CD14-positive monocyte (primary cell): ENCODE measurements at regions not wholly inside any gene's neighbourhood (a gene's known extent, or its start where the extent isn't known, plus 50 kb on each side); places are given as distances from the start of the nearest gene placed in this dataset.

ENCODE experiments used
- DNase-seq, 3 donors: peaks; one replicate each; pipeline ENCODE4 v3.0.0-alpha.2; 2011 to 2022
- H2AFZ ChIP-seq: 2 replicates; pipeline ENCODE4 v1.6.0; 2012; ENCODE audit warnings: mild to moderate bottlenecking, low read depth, low read length, inconsistent platforms; ENCODE audit not compliant: insufficient read depth, poor library complexity, severe bottlenecking
- H3K27ac ChIP-seq, 2 donors: 1 replicate in 1 of 2; 2 replicates in 1 of 2; pipeline ENCODE4 v1.5.1; 2012 to 2013; ENCODE audit warnings: low read length in 2 of 2, control low read depth in 1 of 2, inconsistent platforms in 1 of 2, low read depth in 1 of 2, mild to moderate bottlenecking in 1 of 2
- H3K27me3 ChIP-seq, 2 donors: one replicate each; pipeline versions ENCODE4 v1.6.0 to v1.6.1; 2011 to 2013; ENCODE audit warnings: low read length in 2 of 2; ENCODE audit not compliant: control insufficient read depth in 2 of 2, insufficient read depth in 2 of 2
- H3K36me3 ChIP-seq, 2 donors: replicated peaks in 1 of 2; 1 replicate in 1 of 2; 2 replicates in 1 of 2; pipeline versions ENCODE4 v1.5.1 to v1.6.1; 2012 to 2013; ENCODE audit warnings: low read length in 2 of 2, control low read depth in 1 of 2, inconsistent platforms in 1 of 2, mild to moderate bottlenecking in 1 of 2; ENCODE audit not compliant: insufficient read depth in 2 of 2, control insufficient read depth in 1 of 2
- H3K4me1 ChIP-seq, 2 donors: 1 replicate in 1 of 2; 2 replicates in 1 of 2; pipeline versions ENCODE4 v1.5.1 to v1.6.1; 2012 to 2013; ENCODE audit warnings: low read length in 2 of 2, control low read depth in 1 of 2, inconsistent platforms in 1 of 2, mild to moderate bottlenecking in 1 of 2, moderate library complexity in 1 of 2; ENCODE audit not compliant: insufficient read depth in 2 of 2, control insufficient read depth in 1 of 2
- H3K4me2 ChIP-seq: replicated peaks from 2 replicates; pipeline ENCODE3; 2012; ENCODE audit warnings: low read length, moderate library complexity, mild to moderate bottlenecking; ENCODE audit not compliant: poor library complexity, severe bottlenecking; ENCODE audit errors: extremely low read depth
- H3K4me3 ChIP-seq, 3 experiments: fragments of 200-600 bp in 1 of 3; sonication (generic) in 1 of 3; replicated peaks in 1 of 3; 1 replicate in 2 of 3; 2 replicates in 1 of 3; pipeline ENCODE4 v1.5.1; 2011 to 2013; ENCODE audit warnings: low read length in 3 of 3, mild to moderate bottlenecking in 3 of 3, control low read depth in 2 of 3, low read depth in 2 of 3, inconsistent platforms in 1 of 3, moderate library complexity in 1 of 3
- H3K79me2 ChIP-seq: 2 replicates; pipeline ENCODE4 v1.6.0; 2012; ENCODE audit warnings: mild to moderate bottlenecking, control low read depth, inconsistent platforms, low read length, moderate library complexity; ENCODE audit not compliant: insufficient read depth
- H3K9ac ChIP-seq: 2 replicates; pipeline ENCODE4 v1.6.0; 2017; ENCODE audit warnings: low read length, mild to moderate bottlenecking; ENCODE audit not compliant: insufficient read depth, poor library complexity, severe bottlenecking
- H3K9me3 ChIP-seq, 2 donors: replicated peaks in 1 of 2; 1 replicate in 1 of 2; 2 replicates in 1 of 2; pipeline versions ENCODE4 v1.5.1 to v1.6.1; 2012 to 2013; ENCODE audit warnings: low read length in 2 of 2, control low read depth in 1 of 2; ENCODE audit not compliant: control insufficient read depth in 1 of 2, insufficient read depth in 1 of 2
- H4K20me1 ChIP-seq: 2 replicates; pipeline ENCODE4 v1.6.0; 2012; ENCODE audit warnings: mild to moderate bottlenecking, low read length, control low read depth, moderate library complexity; ENCODE audit not compliant: insufficient read depth
- H3K27ac Mint-ChIP-seq, 7 donors: one replicate each; pipeline ENCODE4 v1.8.0; 2020; ENCODE audit warnings: mild to moderate bottlenecking in 7 of 7, mixed read lengths in 7 of 7, moderate library complexity in 6 of 7, inconsistent platforms in 2 of 7
- H3K27me3 Mint-ChIP-seq, 3 donors: one replicate each; pipeline ENCODE4 v1.8.0; 2021 to 2022; ENCODE audit warnings: low read depth in 3 of 3, mild to moderate bottlenecking in 3 of 3, mixed read lengths in 3 of 3, moderate library complexity in 3 of 3, inconsistent platforms in 1 of 3
- H3K36me3 Mint-ChIP-seq, 2 donors: one replicate each; pipeline ENCODE4 v1.8.0; 2020; ENCODE audit warnings: mixed read lengths in 2 of 2, inconsistent platforms in 1 of 2, mild to moderate bottlenecking in 1 of 2
- H3K4me1 Mint-ChIP-seq: one replicate; pipeline ENCODE4 v1.8.0; 2020; ENCODE audit warnings: mild to moderate bottlenecking, mixed read lengths
- H3K4me3 Mint-ChIP-seq, 2 donors: one replicate each; pipeline ENCODE4 v1.8.0; 2020; ENCODE audit warnings: mild to moderate bottlenecking in 2 of 2, mixed read lengths in 2 of 2, moderate library complexity in 1 of 2
- H3K9me3 Mint-ChIP-seq, 7 donors: one replicate each; pipeline ENCODE4 v1.8.0; 2020 to 2022; ENCODE audit warnings: mixed read lengths in 7 of 7, mild to moderate bottlenecking in 6 of 7, moderate library complexity in 6 of 7, inconsistent platforms in 2 of 7
- CTCF ChIP-seq: fragments of 200-600 bp; IDR thresholded peaks from one replicate; pipeline ENCODE4 v1.8.0; 2022; ENCODE audit warnings: antibody characterized with exemption, mild to moderate bottlenecking
- WGBS: methylation state at CpG from one replicate; pipeline ENCODE4 v1.1.5; 2013; ENCODE audit warnings: missing lambda C conversion rate; ENCODE audit not compliant: insufficient coverage; 5-methylcytosine and 5-hydroxymethylcytosine counted together
- intact Hi-C, 2 donors: fragments of 100-400 bp; cut with micrococcal nuclease; formaldehyde crosslinking; loops; one replicate each; pipeline versions ENCODE4 v1.15.0 to v1.15.1; 2023

- Mint-ChIP-seq H3K27me3 (peaks cover 0 to 2% (median 0%) of the 10 kb centered on the region in 3 donors), H3K27ac (no peak overlapping the region), H3K4me3 (no peak overlapping the region), H3K9me3 (peaks cover 0 to 6% (median 3%) of the 10 kb centered on the region in 7 donors), H3K4me1 (no peaks in the 10 kb centered on the region), H3K36me3 (no peaks in the 10 kb centered on the region)
- intact Hi-C loops = no loop called here
- TF ChIP-seq CTCF = no peak
- no peak overlapping the region for H3K9ac ChIP-seq
- no peak overlapping the region for H2AFZ ChIP-seq
- H4K20me1 ChIP-seq = no peaks in the 10 kb centered on the region
- H3K9me3 ChIP-seq = no peaks in the 10 kb centered on the region
- no peaks in the 10 kb centered on the region for H3K4me1 ChIP-seq
- 100% methylated on average over 1 of the region's 2 CpGs for WGBS
- no peak overlapping the region for H3K27ac ChIP-seq
- no peak overlapping the region for H3K4me3 ChIP-seq
- H3K36me3 ChIP-seq = no peaks in the 10 kb centered on the region
- no peak for DNase-seq
- H3K79me2 ChIP-seq = no peaks in the 10 kb centered on the region
- no peaks in the 10 kb centered on the region for H3K27me3 ChIP-seq
- no peak overlapping the region for H3K4me2 ChIP-seq
Measured at GRCh38 chr2:84373391-84373790, 85.7 kb downstream of the SUCLG1 start.

- no peaks in the 10 kb centered on the region for H4K20me1 ChIP-seq
- H3K4me2 ChIP-seq = no peak overlapping the region
- no peak overlapping the region for H3K9ac ChIP-seq
- no peak overlapping the region for H3K27ac ChIP-seq
- peaks cover 6 to 25% (median 15%) of the 10 kb centered on the region in 7 donors for H3K9me3 Mint-ChIP-seq
- TF ChIP-seq CTCF = no peak
- H3K4me3 Mint-ChIP-seq = no peak overlapping the region
- no peak overlapping the region for H2AFZ ChIP-seq
- H3K79me2 ChIP-seq = no peaks in the 10 kb centered on the region
- DNase-seq = no peak
- H3K27ac Mint-ChIP-seq = no peak overlapping the region
- no peaks in the 10 kb centered on the region for H3K27me3 ChIP-seq
- H3K4me1 Mint-ChIP-seq = no peaks in the 10 kb centered on the region
- no peaks in the 10 kb centered on the region for H3K36me3 Mint-ChIP-seq
- H3K4me1 ChIP-seq = no peaks in the 10 kb centered on the region
- no CpG with 5 or more reads among the region's 1 CpG for WGBS
- H3K4me3 ChIP-seq = no peak overlapping the region
- H3K9me3 ChIP-seq = peaks cover 18 to 24% of the 10 kb centered on the region in 2 donors
- peaks cover 0 to 3% (median 0%) of the 10 kb centered on the region in 3 donors for H3K27me3 Mint-ChIP-seq
- H3K36me3 ChIP-seq = no peaks in the 10 kb centered on the region
- intact Hi-C loops = no loop called here
Measured at GRCh38 chr2:84362541-84362940, 96.5 kb downstream of the SUCLG1 start.
